Urinary bladder (tissue), 3 donors: ENCODE measurements at regions not wholly inside any gene's neighbourhood (a gene's known extent, or its start where the extent isn't known, plus 50 kb on each side); places are given as distances from the start of the nearest gene placed in this dataset.
"Not testable (repeated sequence)": the region's sequence is repeated elsewhere in the genome, so short reads cannot be mapped to it uniquely, and the experiment has no call there.

ENCODE experiments used
- DNase-seq: peaks from one replicate; pipeline ENCODE4 v3.0.0-alpha.2; 2015; ENCODE audit errors: extremely low spot score
- H3K27ac ChIP-seq: one replicate; pipeline ENCODE4 v1.5.1; 2013; ENCODE audit warnings: low read depth, mild to moderate bottlenecking, moderate library complexity
- H3K36me3 ChIP-seq: one replicate; pipeline ENCODE4 v1.6.1; 2013; ENCODE audit warnings: mild to moderate bottlenecking, moderate library complexity; ENCODE audit not compliant: insufficient read depth
- H3K4me1 ChIP-seq: one replicate; pipeline ENCODE4 v1.6.1; 2013; ENCODE audit warnings: mild to moderate bottlenecking, moderate library complexity; ENCODE audit not compliant: insufficient read depth
- H3K4me3 ChIP-seq: one replicate; pipeline ENCODE4 v1.5.1; 2013; ENCODE audit warnings: low read depth, low read length
- WGBS: extraction: QIAGEN DNeasy Blood & Tissue Kit; methylation state at CpG from one replicate; pipeline ENCODE4 v1.1.7; 2013; 5-methylcytosine and 5-hydroxymethylcytosine counted together
- donor health status: healthy with polysubstance abuse.
- donor health status: healthy.

DNA sequence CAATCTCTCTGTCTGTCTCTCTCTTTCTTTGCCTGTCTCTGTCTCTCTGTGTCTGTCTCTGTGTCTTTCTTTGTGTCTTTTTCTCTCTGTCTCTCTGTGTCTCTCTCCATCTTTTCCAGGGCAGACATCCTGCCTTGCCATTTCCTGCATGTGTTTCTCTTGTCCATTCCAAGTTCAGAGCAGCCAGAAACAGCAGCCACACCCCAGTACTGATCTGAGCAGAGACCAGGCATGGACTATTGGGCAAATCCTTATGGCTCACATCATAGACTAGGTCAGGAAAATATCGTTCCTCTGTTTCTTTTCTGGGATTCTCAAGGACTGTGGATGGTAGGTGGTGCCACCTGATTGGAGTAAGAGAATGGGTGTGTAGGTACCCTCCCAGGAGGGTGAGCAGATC, 95.8 kb downstream of the RAMP3 start:
- WGBS = 56% methylated on average over 1 of the region's 1 CpG
- H3K4me3 ChIP-seq = no peak overlapping the region
- no peak for DNase-seq
- no peaks in the 10 kb centered on the region for H3K36me3 ChIP-seq
- no peak overlapping the region for H3K27ac ChIP-seq
- H3K4me1 ChIP-seq = no peaks in the 10 kb centered on the region

DNA sequence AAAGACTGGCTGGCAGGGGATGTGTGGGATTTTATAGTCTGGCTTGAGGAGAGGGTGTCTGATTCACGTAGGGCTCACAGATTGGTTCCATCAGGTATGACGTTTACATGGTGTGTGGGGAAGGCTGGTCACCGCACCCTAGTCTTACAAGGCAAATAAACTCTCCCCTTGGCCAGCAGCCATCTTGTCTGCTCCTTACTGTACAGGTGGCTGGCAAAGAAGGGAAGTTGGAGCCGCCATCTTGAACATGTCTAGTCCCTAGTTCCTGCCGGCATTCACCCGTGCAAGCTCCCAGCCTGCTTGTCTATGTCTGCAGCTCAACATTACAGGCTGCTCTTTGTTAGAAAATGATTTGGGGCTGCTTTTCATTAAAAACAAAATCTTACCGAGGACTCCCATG, 97.6 kb downstream of the RAMP3 start:
- Histone ChIP-seq H3K27ac (no peak overlapping the region), H3K36me3 (no peaks in the 10 kb centered on the region), H3K4me1 (no peaks in the 10 kb centered on the region), H3K4me3 (no peak overlapping the region)
- no peak for DNase-seq
- 64% methylated on average over 7 of the region's 7 CpGs for WGBS

DNA sequence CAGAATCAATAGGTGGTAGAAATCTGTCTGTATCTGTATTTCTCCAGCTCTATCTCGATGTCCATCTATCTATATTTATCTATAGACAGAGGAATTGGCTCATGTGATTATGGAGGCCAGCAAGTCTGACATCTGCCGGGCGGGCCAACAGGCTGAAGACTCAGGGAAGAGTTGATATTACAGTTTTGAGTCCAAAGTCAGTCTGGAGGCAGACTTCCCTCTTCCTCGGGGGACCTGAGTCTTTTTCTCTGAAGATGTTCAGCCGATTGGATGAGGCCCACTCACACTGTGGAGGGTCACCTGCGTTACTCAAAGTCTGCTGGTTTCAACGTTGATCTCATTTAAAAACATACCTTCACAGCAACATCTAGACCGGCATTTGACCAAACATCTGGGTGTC, 98.7 kb downstream of the RAMP3 start:
- Histone ChIP-seq H3K27ac (no peak overlapping the region), H3K4me3 (no peak overlapping the region), H3K4me1 (no peaks in the 10 kb centered on the region), H3K36me3 (no peaks in the 10 kb centered on the region)
- no peak for DNase-seq
- 85% methylated on average over 8 of the region's 8 CpGs for WGBS

DNA sequence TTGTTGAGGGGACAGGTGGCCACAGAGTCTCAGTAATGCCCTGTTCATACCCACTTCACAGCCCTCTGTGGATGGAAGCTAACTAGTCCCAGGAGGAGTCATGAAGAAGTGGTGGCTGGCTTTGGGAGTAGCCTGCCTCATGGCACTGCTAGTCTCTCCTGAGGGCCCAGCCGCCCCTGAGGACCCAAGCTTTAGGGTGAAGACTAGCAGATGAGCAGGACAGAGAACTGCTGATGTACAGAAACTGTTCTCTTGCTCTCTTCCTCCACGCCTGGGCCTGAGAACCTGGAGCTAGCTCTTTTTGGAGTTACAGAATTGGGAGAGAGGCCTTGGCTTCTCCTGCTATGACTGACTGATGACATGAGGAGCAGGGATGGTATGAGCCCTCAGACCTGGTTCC, 99.2 kb downstream of the RAMP3 start:
- DNase-seq = no peak
- H3K4me1 ChIP-seq = no peaks in the 10 kb centered on the region
- 85% methylated on average over 2 of the region's 2 CpGs for WGBS
- no peaks in the 10 kb centered on the region for H3K36me3 ChIP-seq
- no peak overlapping the region for H3K27ac ChIP-seq
- no peak overlapping the region for H3K4me3 ChIP-seq

DNA sequence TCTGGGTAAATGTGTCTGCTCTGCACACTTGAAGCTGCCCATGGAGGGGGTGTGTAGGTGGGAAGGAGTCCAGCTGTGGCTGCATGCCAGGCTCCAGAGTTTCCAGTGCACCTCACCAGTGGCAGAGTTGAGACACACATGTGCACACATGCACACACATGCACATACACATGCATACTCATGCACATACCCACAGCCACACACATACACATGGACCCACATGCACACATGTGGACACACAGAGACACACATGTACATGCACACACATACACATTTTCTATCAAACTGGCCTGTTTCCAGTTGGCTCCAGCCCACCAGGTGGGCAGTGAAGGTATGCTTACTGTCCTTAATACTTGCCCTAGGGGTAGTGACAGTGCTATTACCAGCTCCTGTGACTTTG, 99.7 kb downstream of the RAMP3 start:
- Histone ChIP-seq H3K4me1 (no peaks in the 10 kb centered on the region), H3K36me3 (no peaks in the 10 kb centered on the region), H3K4me3 (no peak overlapping the region), H3K27ac (no peak overlapping the region)
- DNase-seq = no peak

DNA sequence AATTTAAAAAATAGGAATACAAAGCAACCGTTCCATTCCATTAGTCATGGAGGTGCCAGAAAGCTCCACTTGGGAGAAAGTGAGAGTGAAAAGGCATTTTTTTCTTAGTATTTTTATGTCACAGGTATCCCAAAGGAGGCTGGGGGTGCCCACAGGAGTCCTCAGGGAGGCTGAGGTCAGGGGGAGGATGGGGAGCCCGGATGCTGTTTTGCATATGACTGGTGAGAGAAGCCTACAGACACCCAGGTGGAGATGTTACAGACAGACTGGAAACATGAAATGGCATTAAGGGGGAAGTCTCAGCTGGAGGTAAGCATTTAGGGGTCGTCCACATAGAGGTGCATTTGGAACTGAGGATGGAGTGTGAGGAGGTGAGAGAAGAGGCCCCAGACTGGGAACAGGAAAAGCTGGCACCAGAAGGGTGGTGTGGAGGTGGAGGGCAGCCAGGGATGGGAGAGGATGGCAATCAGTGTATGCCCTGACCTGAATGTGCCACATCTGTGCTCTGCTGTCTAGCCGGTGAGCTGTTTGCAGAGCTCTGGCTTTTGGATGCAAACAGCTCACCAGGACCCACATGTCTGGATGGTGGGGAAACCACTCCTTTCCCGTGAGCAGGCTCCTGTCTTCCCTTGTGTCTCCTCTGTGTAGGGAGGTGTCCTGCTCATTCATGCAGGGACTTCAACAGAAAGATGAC, 101.1 kb downstream of the RAMP3 start:
- no peak for DNase-seq
- no peaks in the 10 kb centered on the region for H3K4me1 ChIP-seq
- no peak overlapping the region for H3K27ac ChIP-seq
- no peak overlapping the region for H3K4me3 ChIP-seq
- H3K36me3 ChIP-seq = no peaks in the 10 kb centered on the region
- 51% methylated on average over 5 of the region's 5 CpGs for WGBS

DNA sequence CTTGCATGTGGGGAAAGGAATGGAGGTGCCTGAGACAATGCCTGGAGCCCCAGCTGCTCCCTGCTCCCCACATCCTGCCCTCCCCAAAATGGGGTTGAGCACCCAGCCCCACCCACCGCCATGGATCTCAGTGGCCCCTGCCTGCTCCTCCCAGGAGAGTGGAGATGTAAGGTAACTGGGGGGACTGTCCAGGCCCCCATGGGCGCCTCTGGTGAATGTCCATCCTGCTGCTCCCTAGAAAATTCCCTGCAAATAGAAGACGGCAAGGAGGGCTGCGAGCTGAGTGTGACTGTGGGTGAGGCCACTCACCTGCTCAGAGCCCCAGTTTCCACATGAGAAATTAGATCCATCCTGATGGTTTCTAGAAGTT, 101.6 kb downstream of the RAMP3 start:
- H3K36me3 ChIP-seq = no peaks in the 10 kb centered on the region
- H3K27ac ChIP-seq = no peak overlapping the region
- H3K4me1 ChIP-seq = no peaks in the 10 kb centered on the region
- no peak for DNase-seq
- no peak overlapping the region for H3K4me3 ChIP-seq
- WGBS = 80% methylated on average over 4 of the region's 4 CpGs

DNA sequence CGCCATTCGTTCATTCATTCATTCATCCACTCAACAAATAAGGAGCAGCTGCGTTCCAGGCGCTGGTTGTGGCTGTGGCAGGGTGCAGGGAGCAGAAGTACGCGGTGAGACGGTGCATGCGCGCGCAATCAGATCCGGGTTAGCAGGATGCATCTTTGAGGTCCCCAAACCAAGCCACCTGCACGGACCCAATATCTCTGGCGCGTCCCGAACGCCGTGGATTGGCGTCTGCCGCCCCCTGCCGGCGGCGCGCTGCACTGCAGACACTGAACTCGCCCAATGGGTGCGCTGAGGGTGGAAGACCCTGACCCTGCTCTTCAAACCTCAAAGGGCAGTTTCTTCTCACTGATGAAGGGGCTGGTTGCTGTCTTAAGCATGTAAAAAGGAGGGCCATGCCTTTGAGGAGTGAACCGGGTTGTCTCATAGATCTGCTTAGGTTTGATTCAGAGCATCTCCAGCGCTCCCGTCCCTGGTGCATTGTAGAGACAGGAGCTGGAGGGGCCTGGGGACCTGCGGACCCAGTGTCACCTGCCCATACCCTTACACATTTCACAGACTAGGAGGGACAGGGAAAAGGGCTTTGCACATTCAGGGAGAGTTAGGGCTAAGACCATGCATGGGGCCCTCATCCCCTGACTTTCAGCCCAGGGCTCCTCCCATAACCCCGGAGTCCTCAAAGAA, 102.5 kb downstream of the RAMP3 start:
- H3K36me3 ChIP-seq = no peaks in the 10 kb centered on the region
- H3K4me3 ChIP-seq = no peak overlapping the region
- no peak for DNase-seq
- H3K4me1 ChIP-seq = no peaks in the 10 kb centered on the region
- no peak overlapping the region for H3K27ac ChIP-seq
- WGBS = 23% methylated on average over 30 of the region's 30 CpGs

DNA sequence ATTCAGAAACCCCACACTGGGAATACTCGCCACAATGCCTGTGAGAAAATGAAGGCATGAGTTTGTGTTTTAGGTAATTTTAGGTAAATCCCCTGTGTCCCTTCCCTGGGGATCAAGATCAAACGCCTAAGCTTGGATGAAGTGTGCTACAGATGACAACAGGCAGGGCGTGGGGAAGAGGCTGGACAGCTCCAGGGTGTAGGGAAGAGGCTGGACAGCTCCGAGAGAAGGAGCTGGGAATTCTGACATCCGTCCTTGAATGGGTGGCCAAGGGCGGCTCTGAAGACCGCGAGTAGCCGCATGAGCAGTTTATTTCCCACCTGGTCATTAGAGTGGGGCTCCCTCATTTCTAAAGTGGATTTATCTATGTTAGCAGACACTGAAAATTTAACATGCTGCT, 109.7 kb downstream of the RAMP3 start:
- Histone ChIP-seq H3K36me3 (no peaks in the 10 kb centered on the region), H3K27ac (no peak overlapping the region), H3K4me1 (no peaks in the 10 kb centered on the region), H3K4me3 (no peak overlapping the region)
- DNase-seq = no peak
- WGBS = 52% methylated on average over 9 of the region's 9 CpGs

DNA sequence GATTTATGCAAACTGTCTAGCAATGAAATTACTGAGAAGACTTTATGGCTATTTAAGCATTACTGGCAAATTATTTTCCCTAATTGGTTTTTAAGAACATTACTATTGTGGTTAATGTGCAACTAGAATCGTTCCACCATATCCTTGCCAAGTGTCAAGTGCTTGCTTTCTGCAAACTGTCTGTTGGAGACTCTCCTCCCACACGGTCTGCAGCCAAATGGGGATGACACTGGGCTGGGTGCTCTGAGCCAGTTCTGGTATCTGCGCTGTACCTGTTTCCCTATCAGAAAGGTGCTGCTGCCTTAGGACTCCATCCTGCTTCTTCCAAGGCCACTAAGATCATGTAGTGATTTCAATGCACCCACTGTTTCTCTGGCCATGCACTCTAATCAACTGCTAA, 110.4 kb downstream of the RAMP3 start:
- WGBS = 81% methylated on average over 3 of the region's 3 CpGs
- Histone ChIP-seq H3K27ac (no peak overlapping the region), H3K4me1 (no peaks in the 10 kb centered on the region), H3K4me3 (no peak overlapping the region), H3K36me3 (no peaks in the 10 kb centered on the region)
- DNase-seq = no peak

DNA sequence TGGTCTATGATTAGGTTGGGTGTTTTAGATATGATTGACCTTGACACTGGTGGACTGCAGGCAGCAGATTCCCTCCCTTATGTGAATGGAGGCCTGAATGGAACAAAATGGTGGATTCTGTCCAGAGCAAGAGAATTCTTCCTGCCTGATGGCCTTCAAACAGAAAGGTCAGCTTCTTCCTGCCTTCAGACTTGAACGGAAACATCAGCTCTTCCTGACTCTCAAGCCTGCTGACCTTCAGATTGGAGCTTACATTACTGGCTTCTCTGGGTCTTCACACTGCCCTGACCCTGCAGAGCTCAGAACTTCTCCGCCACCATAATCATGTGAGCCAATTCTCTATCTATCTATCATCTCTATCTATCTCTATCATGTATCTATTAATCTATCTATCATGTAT, 111.6 kb downstream of the RAMP3 start:
- Histone ChIP-seq H3K4me3 (no peak overlapping the region), H3K4me1 (no peaks in the 10 kb centered on the region), H3K27ac (no peak overlapping the region), H3K36me3 (no peaks in the 10 kb centered on the region)
- 89% methylated on average over 2 of the region's 2 CpGs for WGBS
- DNase-seq = no peak

DNA sequence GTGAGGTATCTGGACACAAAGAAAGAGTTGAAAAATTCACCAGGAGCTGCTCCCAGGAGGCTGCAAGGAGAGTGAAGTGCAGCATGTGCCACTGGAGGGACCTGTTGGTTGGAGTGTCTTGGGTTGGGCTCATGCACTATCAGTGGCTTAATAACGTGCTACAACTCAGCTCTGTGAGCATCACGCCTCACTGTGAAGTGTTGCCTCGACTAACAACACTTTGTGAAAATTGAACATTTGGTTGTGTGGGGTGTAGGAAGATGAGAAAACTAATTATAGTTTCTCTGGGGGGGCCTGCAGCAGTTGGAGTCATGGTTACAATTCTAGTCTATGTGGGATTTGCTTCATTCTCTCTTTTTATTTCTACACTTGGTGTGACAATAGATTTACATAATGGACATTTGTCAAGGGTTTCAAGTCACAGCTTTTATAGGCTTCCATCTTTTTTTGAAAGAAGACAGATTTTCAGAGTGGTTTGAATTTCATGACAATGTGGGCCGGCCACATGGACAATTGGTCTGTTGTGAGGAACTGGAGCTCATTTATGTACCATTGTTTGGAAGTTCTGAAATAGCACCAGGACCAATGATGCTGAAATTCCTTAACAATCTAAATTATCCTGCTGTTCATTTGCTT, 121.3 kb downstream of the RAMP3 start:
- Histone ChIP-seq H3K27ac (no peak overlapping the region), H3K4me3 (no peak overlapping the region), H3K36me3 (no peaks in the 10 kb centered on the region), H3K4me1 (no peaks in the 10 kb centered on the region)
- 74% methylated on average over 4 of the region's 4 CpGs for WGBS
- DNase-seq = no peak

DNA sequence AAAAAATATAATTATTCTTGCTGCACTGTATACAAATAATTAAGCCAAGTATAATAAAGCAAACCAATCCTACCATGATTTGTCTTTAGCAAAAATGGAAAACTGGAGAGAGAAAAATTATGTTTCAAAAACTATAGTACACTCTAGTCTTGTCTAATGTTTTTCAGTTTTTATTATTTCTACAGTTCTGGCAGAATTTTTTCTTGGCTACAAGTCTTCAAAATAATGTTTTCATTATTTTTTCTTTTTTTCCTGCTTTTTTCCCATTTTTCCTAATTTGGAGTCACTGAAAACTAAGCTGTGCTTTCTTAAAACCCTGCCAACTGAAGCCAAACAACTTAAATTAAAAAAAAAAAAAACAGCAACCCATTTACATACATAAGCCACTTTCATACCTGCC, 132.0 kb downstream of the RAMP3 start:
- not testable (repeated sequence) for H3K27ac ChIP-seq, H3K4me1 ChIP-seq, DNase-seq, H3K36me3 ChIP-seq, H3K4me3 ChIP-seq

DNA sequence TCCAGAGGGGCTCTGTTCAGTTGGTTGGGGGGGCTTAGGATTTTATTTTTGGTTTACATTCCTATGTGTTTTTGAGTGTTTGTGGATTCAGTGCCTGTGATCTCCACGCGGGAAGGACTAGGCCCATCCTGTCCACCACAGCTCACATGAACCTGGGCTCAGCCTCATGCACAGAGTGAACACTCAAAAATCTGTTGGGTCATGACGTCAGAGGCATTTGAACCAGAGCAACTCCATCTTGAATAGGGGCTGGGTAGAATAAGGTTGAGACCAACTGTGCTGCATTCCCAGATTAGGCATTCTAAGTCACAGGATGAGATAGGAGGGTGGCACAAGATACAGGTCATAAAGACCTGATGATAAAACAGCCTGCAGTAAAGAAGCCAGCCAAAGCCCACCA, 133.3 kb downstream of the RAMP3 start:
- no peak for DNase-seq
- WGBS = 69% methylated on average over 3 of the region's 3 CpGs
- Histone ChIP-seq H3K4me1 (no peaks in the 10 kb centered on the region), H3K27ac (no peak overlapping the region), H3K4me3 (no peak overlapping the region), H3K36me3 (no peaks in the 10 kb centered on the region)
